ENCODE measurements at regions not wholly inside any gene's neighbourhood (a gene's known extent, or its start where the extent isn't known, plus 50 kb on each side); places are given as distances from the start of the nearest gene placed in this dataset.

GRCh38 chr12:76216585-76217472, 131.4 kb downstream of the BBS10 start:
- no peak for TF ChIP-seq EZH2 (IDR thresholded peaks at IDR 0.05; ENCODE audit: borderline replicate concordance, low read length)
- TF ChIP-seq, protein P1, sequence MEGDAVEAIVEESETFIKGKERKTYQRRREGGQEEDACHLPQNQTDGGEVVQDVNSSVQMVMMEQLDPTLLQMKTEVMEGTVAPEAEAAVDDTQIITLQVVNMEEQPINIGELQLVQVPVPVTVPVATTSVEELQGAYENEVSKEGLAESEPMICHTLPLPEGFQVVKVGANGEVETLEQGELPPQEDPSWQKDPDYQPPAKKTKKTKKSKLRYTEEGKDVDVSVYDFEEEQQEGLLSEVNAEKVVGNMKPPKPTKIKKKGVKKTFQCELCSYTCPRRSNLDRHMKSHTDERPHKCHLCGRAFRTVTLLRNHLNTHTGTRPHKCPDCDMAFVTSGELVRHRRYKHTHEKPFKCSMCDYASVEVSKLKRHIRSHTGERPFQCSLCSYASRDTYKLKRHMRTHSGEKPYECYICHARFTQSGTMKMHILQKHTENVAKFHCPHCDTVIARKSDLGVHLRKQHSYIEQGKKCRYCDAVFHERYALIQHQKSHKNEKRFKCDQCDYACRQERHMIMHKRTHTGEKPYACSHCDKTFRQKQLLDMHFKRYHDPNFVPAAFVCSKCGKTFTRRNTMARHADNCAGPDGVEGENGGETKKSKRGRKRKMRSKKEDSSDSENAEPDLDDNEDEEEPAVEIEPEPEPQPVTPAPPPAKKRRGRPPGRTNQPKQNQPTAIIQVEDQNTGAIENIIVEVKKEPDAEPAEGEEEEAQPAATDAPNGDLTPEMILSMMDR (conservative IDR thresholded peaks at IDR 0.05 in 1 of 2, IDR thresholded peaks at IDR 0.05 in 1 of 2; ENCODE audit: extremely low read depth in 1 of 2, insufficient read depth in 1 of 2, low read depth in 1 of 2, low read length in 2 of 2): no peak

Measured in mammary epithelial cell (primary cell).